AG04450 (cell line): ENCODE measurements at regions not wholly inside any gene's neighbourhood (a gene's known extent, or its start where the extent isn't known, plus 50 kb on each side); places are given as distances from the start of the nearest gene placed in this dataset.
"Not testable (repeated sequence)": the region's sequence is repeated elsewhere in the genome, so short reads cannot be mapped to it uniquely, and the experiment has no call there.

Experiments used
- CTCF ChIA-PET: fragments of 300-600, 350-600 bp; formaldehyde crosslinking; extraction: SDS; loops from one replicate; lab custom pipeline; 2022; ENCODE audit warnings: antibody characterized with exemption, inconsistent platforms; lab: Charles Lee
- POLR2A ChIA-PET: fragments of 350-600 bp; formaldehyde crosslinking; extraction: SDS; loops from one replicate; lab custom pipeline; 2021; ENCODE audit warnings: antibody characterized with exemption, inconsistent platforms; lab: Yijun Ruan, JAX
- DNase-seq: peaks from one replicate; pipeline ENCODE4 v3.0.0-alpha.2; 2011; ENCODE audit warnings: low read depth, low spot score
- H3K27ac ChIP-seq: one replicate; pipeline ENCODE4 v1.5.1; 2012; ENCODE audit warnings: low read depth, low read length, control low read depth
- H3K27me3 ChIP-seq: one replicate; pipeline ENCODE4 v1.6.0; 2012; ENCODE audit warnings: low read length; ENCODE audit not compliant: control insufficient read depth, insufficient read depth
- H3K4me3 ChIP-seq: 2 replicates; pipeline ENCODE4 v1.5.1; 2011; ENCODE audit warnings: mild to moderate bottlenecking, low read depth, low read length, control low read depth
- H3K9me3 ChIP-seq: 2 replicates; pipeline ENCODE4 v1.5.1; 2012; ENCODE audit warnings: low read length; ENCODE audit not compliant: control insufficient read depth, insufficient read depth
- TF ChIP-seq, protein P1 (sequence below): IDR thresholded peaks from 2 replicates; pipeline ENCODE4 v1.5.1; 2011; ENCODE audit warnings: low read depth, low read length, control low read depth, inconsistent platforms

DNA sequence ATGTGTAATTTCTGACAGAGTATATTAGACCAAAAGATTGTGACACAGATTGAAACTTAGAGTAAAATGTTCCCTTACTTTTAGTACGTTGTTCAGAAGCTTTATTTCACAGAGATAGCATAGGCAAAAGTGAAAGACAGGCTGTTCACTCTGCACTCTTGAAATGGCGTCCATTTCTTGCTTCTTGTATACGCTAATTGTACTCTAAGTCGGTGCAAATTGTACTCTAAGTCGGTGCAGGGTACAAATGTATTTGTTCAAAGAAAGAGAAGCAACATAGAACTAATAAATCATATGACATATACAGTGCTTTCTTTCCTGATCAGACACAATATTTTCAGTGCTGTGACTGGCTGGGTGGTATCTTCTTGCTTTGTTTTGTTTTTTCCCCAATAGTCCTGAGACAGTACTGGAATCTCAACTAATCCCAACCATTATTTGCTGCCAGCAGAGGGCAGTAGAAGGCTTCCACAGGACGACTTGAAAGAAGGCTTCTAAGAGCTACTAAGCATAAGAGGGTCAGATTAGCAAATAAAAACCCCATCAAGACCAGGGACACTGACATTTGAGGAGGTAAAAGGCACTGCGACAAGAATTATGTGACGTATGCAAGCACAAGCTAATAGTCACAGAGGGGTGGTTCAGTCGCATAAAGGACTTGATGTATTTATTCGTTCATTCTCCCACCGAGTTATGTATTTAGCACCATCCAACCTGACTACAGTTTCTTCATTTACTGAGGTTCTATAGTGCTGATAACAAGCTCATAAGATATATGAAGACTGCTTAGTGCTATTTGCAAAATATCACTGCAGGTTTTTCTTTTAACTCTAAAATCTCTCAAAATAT is 831.8 kb downstream of the TAF11L14 start:
- no peaks in the 10 kb centered on the region for H3K27me3 ChIP-seq
- ChIA-PET POLR2A (no interaction called here), CTCF (no interaction called here)
- H3K9me3 ChIP-seq: peaks cover 13% of the 10 kb centered on the region
- H3K27ac ChIP-seq: no peak overlapping the region
- DNase-seq: no peak
- TF ChIP-seq, protein P1, sequence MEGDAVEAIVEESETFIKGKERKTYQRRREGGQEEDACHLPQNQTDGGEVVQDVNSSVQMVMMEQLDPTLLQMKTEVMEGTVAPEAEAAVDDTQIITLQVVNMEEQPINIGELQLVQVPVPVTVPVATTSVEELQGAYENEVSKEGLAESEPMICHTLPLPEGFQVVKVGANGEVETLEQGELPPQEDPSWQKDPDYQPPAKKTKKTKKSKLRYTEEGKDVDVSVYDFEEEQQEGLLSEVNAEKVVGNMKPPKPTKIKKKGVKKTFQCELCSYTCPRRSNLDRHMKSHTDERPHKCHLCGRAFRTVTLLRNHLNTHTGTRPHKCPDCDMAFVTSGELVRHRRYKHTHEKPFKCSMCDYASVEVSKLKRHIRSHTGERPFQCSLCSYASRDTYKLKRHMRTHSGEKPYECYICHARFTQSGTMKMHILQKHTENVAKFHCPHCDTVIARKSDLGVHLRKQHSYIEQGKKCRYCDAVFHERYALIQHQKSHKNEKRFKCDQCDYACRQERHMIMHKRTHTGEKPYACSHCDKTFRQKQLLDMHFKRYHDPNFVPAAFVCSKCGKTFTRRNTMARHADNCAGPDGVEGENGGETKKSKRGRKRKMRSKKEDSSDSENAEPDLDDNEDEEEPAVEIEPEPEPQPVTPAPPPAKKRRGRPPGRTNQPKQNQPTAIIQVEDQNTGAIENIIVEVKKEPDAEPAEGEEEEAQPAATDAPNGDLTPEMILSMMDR: no peak
- H3K4me3 ChIP-seq: no peak overlapping the region

DNA sequence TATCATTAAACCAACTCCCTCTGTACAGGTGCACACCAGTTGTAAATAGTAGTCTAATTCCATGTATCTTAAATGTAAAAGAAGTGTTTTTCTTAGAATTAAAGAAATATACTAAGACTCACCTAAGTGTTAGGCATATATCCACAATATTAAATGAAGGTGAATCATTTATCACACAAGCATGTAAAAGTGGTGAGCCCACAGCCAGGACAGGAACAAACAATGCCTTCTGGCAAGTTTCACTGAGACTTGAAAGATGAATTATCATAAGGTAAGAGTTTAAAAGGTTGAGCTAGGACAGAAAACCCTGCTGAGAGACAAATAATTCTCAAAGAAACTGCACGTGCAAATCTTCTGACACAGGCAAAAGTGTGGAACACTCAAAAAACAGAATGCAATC is 832.5 kb downstream of the TAF11L14 start:
- CTCF ChIA-PET: no interaction called here
- DNase-seq: no peak
- POLR2A ChIA-PET: no interaction called here

DNA sequence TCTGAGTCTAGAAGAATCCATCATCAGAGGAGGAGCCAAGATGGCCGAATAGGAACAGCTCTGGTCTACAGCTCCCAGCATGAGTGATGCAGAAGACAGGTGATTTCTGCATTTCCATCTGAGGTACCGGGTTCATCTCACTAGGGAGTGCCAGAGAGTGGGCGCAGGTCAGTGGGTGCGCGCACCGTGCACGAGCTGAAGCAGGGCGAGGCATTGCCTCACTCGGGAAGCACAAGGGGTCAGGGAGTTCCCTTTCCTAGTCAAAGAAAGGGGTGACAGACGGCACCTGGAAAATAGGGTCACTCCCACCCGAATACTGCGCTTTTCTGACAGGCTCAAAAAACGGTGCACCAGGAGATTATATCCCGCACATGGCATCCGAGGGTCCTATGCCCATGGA is 837.5 kb downstream of the TAF11L14 start:
- peaks cover 15% of the 10 kb centered on the region for H3K9me3 ChIP-seq
- H3K27me3 ChIP-seq, POLR2A ChIA-PET, DNase-seq, CTCF ChIA-PET, H3K27ac ChIP-seq, H3K4me3 ChIP-seq: not testable (repeated sequence)

More for the DNA sequence above, 832.5 kb downstream of the TAF11L14 start:
- no peak overlapping the region for H3K27ac ChIP-seq
- no peaks in the 10 kb centered on the region for H3K27me3 ChIP-seq
- H3K9me3 ChIP-seq: peaks cover 15% of the 10 kb centered on the region
- H3K4me3 ChIP-seq: no peak overlapping the region
- TF ChIP-seq, protein P1: no peak

DNA sequence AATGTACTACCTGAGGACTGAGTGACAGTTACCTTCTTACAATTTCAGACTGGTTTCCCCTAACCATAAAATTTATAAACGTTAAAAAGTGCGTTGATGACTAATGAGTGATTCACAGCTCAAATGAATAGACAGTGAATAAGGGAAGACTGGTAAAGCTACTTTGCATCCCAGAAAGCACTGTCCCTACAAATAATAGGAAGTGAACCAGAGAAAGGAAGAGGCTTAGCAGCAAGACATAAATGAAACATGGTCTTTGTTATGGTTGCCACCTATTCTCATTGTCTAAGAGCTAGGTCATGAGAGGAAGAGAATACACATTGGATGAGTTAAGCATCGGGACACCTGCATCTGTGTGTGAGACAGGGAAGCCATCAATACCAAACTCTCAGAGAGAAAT is 849.2 kb downstream of the TAF11L14 start:
- Histone ChIP-seq H3K4me3 (no peak overlapping the region), H3K27ac (no peak overlapping the region), H3K27me3 (no peaks in the 10 kb centered on the region), H3K9me3 (no peaks in the 10 kb centered on the region)
- no peak for DNase-seq
- POLR2A ChIA-PET: no interaction called here
- CTCF ChIA-PET: no interaction called here
- TF ChIP-seq, protein P1: no peak

DNA sequence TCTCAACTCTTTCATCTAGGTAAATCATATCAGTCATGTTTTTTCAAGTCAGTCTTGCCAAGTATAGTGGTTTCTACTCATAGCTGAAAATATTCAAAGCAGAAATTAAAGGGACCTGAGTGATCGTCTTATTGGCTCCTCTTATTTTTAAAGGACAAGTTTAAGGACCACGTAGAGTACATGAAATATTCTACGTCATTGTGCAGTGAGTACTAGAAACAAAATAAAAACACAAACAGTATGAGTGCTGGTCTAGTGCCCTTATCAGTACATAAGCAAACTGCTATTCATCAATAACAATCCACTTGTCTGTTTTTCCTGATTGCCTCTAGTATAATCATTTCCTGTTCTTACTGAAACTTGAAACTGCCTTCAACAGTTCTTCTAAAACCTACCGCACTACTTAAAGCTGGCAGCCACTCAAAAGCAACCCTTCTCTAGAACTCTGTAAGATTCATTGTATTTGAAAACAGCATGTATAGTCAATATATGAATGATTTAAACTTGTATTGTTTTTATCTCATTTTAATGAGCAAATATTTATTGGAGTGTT is 853.7 kb downstream of the TAF11L14 start:
- Histone ChIP-seq H3K27me3 (no peaks in the 10 kb centered on the region), H3K4me3 (no peak overlapping the region), H3K9me3 (peaks cover 2% of the 10 kb centered on the region; the same call in 1 of the 2 replicates), H3K27ac (no peak overlapping the region)
- DNase-seq: no peak
- CTCF ChIA-PET: no interaction called here
- TF ChIP-seq, protein P1: no peak
- POLR2A ChIA-PET: no interaction called here
